SK-N-SH treated with all-trans-retinoic acid at 6 μM for 48 hours (cell line): ENCODE measurements at regions not wholly inside any gene's neighbourhood (a gene's known extent, or its start where the extent isn't known, plus 50 kb on each side); places are given as distances from the start of the nearest gene placed in this dataset.
"Not testable (repeated sequence)": the region's sequence is repeated elsewhere in the genome, so short reads cannot be mapped to it uniquely, and the experiment has no call there.

Source experiments
- BACH2 ChIP-seq: fragments of 250-450 bp; sonication (Bioruptor Pico); IDR thresholded peaks from 2 replicates; pipeline ENCODE4 v1.9.0; 2021; ENCODE audit warnings: mild to moderate bottlenecking, borderline replicate concordance
- CSDC2 ChIP-seq: fragments of 250-450 bp; sonication (Bioruptor Pico); IDR thresholded peaks from 2 replicates; pipeline ENCODE4 v1.5.0; 2020; ENCODE audit warnings: mild to moderate bottlenecking, moderate library complexity
- ZC3H10 ChIP-seq: fragments of 250-450 bp; sonication (Bioruptor Pico); IDR thresholded peaks from 2 replicates; pipeline ENCODE4 v1.5.1; 2021; ENCODE audit warnings: mild to moderate bottlenecking, moderate library complexity
- ZFP3 ChIP-seq: fragments of 250-450 bp; sonication (Bioruptor Pico); IDR thresholded peaks from 2 replicates; pipeline ENCODE4 v1.5.0; 2020; ENCODE audit warnings: mild to moderate bottlenecking, moderate library complexity
- ZFP30 ChIP-seq: fragments of 450-650 bp; formaldehyde crosslinking; IDR thresholded peaks from 2 replicates; pipeline ENCODE4 v1.5.0; 2022; ENCODE audit warnings: mild to moderate bottlenecking, moderate library complexity
- ZNF70 ChIP-seq: fragments of 450-650 bp; formaldehyde crosslinking; IDR thresholded peaks from 2 replicates; pipeline ENCODE4 v1.5.0; 2020; ENCODE audit warnings: mild to moderate bottlenecking, moderate library complexity
- TF ChIP-seq, protein P1 (sequence below): fragments of 250-450 bp; sonication (Bioruptor Pico); IDR thresholded peaks from 2 replicates; pipeline ENCODE4 v1.5.1; 2020; ENCODE audit warnings: low read depth, mild to moderate bottlenecking, moderate library complexity
- TF ChIP-seq, protein P2 (sequence below): fragments of 250-450 bp; sonication (Bioruptor Pico); IDR thresholded peaks from 2 replicates; pipeline ENCODE4 v1.8.0; 2020; ENCODE audit warnings: mild to moderate bottlenecking, moderate library complexity, borderline replicate concordance

DNA sequence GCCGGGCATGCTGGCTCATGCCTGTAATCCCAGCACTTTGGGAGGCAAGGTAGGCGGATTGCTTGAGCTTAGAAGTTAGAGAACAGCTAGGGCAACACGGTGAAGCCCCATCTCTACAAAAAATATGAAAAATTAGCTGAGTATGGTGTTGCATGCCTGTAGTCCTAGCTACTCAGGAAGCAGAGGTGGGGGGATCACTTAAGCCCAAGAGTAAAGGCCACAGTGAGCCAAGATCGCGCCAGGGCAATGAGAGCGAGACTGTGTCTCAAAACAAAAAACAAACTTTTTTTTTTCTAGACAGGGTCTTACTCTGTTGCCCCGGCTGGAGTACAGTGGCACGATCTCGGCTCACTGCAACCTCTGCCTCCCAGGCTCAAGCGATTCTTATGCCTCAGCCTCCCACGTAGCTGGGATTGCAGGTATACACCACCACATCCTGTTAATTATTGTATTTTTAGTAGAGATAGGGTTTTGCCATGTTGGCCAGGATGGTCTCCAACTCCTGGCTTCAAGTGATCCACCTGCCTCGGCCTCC lies 307.5 kb downstream of the GOLGA6L6 start:
- TF ChIP-seq CSDC2; ZNF70 (CRISPR knock-in tag); ZFP30 (CRISPR knock-in tag); ZFP3 (CRISPR knock-in tag); BACH2 (CRISPR knock-in tag); ZC3H10 (CRISPR knock-in tag): not testable (repeated sequence)
- TF ChIP-seq, protein P1, sequence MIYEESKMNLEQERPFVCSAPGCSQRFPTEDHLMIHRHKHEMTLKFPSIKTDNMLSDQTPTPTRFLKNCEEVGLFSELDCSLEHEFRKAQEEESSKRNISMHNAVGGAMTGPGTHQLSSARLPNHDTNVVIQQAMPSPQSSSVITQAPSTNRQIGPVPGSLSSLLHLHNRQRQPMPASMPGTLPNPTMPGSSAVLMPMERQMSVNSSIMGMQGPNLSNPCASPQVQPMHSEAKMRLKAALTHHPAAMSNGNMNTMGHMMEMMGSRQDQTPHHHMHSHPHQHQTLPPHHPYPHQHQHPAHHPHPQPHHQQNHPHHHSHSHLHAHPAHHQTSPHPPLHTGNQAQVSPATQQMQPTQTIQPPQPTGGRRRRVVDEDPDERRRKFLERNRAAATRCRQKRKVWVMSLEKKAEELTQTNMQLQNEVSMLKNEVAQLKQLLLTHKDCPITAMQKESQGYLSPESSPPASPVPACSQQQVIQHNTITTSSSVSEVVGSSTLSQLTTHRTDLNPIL (CRISPR knock-in tag), result not testable (repeated sequence)
- TF ChIP-seq, protein P2, sequence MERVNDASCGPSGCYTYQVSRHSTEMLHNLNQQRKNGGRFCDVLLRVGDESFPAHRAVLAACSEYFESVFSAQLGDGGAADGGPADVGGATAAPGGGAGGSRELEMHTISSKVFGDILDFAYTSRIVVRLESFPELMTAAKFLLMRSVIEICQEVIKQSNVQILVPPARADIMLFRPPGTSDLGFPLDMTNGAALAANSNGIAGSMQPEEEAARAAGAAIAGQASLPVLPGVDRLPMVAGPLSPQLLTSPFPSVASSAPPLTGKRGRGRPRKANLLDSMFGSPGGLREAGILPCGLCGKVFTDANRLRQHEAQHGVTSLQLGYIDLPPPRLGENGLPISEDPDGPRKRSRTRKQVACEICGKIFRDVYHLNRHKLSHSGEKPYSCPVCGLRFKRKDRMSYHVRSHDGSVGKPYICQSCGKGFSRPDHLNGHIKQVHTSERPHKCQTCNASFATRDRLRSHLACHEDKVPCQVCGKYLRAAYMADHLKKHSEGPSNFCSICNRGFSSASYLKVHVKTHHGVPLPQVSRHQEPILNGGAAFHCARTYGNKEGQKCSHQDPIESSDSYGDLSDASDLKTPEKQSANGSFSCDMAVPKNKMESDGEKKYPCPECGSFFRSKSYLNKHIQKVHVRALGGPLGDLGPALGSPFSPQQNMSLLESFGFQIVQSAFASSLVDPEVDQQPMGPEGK, result not testable (repeated sequence)
